HCT116 (cell line): ENCODE measurements at regions not wholly inside any gene's neighbourhood (a gene's known extent, or its start where the extent isn't known, plus 50 kb on each side); places are given as distances from the start of the nearest gene placed in this dataset.

Source experiments
- ATAC-seq: fragments of 200-7000 bp; cut with Tn5 transposase; 2 replicates; pipeline ENCODE4 v1.9.1; 2020; ENCODE audit warnings: mild to moderate bottlenecking, moderate library complexity
- BruUV-seq: library from RNA; stranded (reverse); fragments of 400-500 nt; replicated peaks from 2 replicates; lab custom pipeline; 2021; lab: Mats Ljungman, UMichigan
- CTCF ChIA-PET: fragments of 300-600 bp; sonication (Branson Sonifier 250); formaldehyde crosslinking; loops from one replicate; lab custom pipeline; 2021; ENCODE audit warnings: antibody characterized with exemption; lab: Charles Lee
- POLR2A ChIA-PET: fragments of 300-600, 350-600 bp; sonication (Branson Sonifier 250); formaldehyde crosslinking; loops from one replicate; lab custom pipeline; 2021; ENCODE audit warnings: antibody characterized with exemption; lab: Charles Lee
- RAD21 ChIA-PET, 2 experiments: fragments of 300-600 bp; sonication (Branson Sonifier 250); formaldehyde crosslinking; loops; one replicate each; lab custom pipeline; 2023; ENCODE audit warnings: low total read pairs in 2 of 2; ENCODE audit not compliant: uncharacterized antibody in 2 of 2, unreplicated experiment in 2 of 2, low non-redundant PET in 1 of 2; lab: Charles Lee
- DNase-seq: peaks from one replicate; pipeline ENCODE4 v3.0.0-alpha.2; 2010; ENCODE audit warnings: low read depth, low spot score
- H2AFZ ChIP-seq: fragments of 200-600 bp; shearing (Covaris generic), sonication (generic); 2 replicates; pipeline ENCODE4 v1.6.1; 2017; ENCODE audit warnings: low read depth, mixed run types, mixed read lengths, antibody characterized with exemption, low read length; ENCODE audit not compliant: poor library complexity, severe bottlenecking
- H3K27ac ChIP-seq: 2 replicates; pipeline ENCODE4 v1.5.1; 2012; ENCODE audit warnings: low read depth, low read length
- H3K27me3 ChIP-seq: fragments of 200-600 bp; sonication (generic); 2 replicates; pipeline ENCODE4 v1.6.1; 2016; ENCODE audit warnings: mixed run types, low read length, mixed read lengths; ENCODE audit not compliant: insufficient read depth
- H3K36me3 ChIP-seq, 2 experiments: fragments of 200-500 bp in 1 of 2; fragments of 200-600 bp in 1 of 2; sonication (Bioruptor generic) in 1 of 2; sonication (generic) in 1 of 2; 2 replicates each; pipeline versions ENCODE4 v1.5.1 to v1.6.1; 2014 to 2016; ENCODE audit warnings: low read length in 2 of 2, inconsistent platforms in 1 of 2, mixed read lengths in 1 of 2, mixed run types in 1 of 2; ENCODE audit not compliant: insufficient read depth in 2 of 2, control insufficient read depth in 1 of 2
- H3K4me1 ChIP-seq, 2 experiments: fragments of 200-600 bp in 1 of 2; sonication (generic) in 1 of 2; 2 replicates each; pipeline versions ENCODE4 v1.5.1 to v1.6.1; 2012 to 2017; ENCODE audit warnings: low read length in 2 of 2, inconsistent platforms in 1 of 2, mild to moderate bottlenecking in 1 of 2, mixed read lengths in 1 of 2, mixed run types in 1 of 2, moderate library complexity in 1 of 2; ENCODE audit not compliant: insufficient read depth in 2 of 2, control insufficient read depth in 1 of 2
- H3K4me2 ChIP-seq: fragments of 200-600 bp; sonication (generic); 2 replicates; pipeline ENCODE4 v1.6.1; 2017; ENCODE audit warnings: mixed run types, low read length, mixed read lengths
- H3K4me3 ChIP-seq, 2 experiments: fragments of 200-600 bp in 1 of 2; sonication (generic) in 1 of 2; replicated peaks in 1 of 2; 2 replicates each; pipeline ENCODE4 v1.5.1; 2011 to 2016; ENCODE audit warnings: low read length in 2 of 2, control low read depth in 1 of 2, low read depth in 1 of 2, mild to moderate bottlenecking in 1 of 2, mixed read lengths in 1 of 2, mixed run types in 1 of 2
- H3K79me2 ChIP-seq: fragments of 200-600 bp; sonication (generic); 2 replicates; pipeline ENCODE4 v1.6.1; 2017; ENCODE audit warnings: mild to moderate bottlenecking, mixed run types, low read length, moderate library complexity, mixed read lengths; ENCODE audit not compliant: insufficient read depth
- H3K9ac ChIP-seq: fragments of 200-600 bp; sonication (generic); 2 replicates; pipeline ENCODE4 v1.6.1; 2016; ENCODE audit warnings: low read length, mixed read lengths
- H3K9me2 ChIP-seq: fragments of 200-600 bp; sonication (generic), shearing (Covaris generic); 2 replicates; pipeline ENCODE4 v1.6.1; 2017; ENCODE audit warnings: mixed run types, mild to moderate bottlenecking, moderate library complexity; ENCODE audit not compliant: insufficient read depth
- H3K9me3 ChIP-seq, 2 experiments: fragments of 200-500 bp in 1 of 2; fragments of 200-600 bp in 1 of 2; sonication (Bioruptor generic) in 1 of 2; sonication (generic) in 1 of 2; 2 replicates each; pipeline ENCODE4 v1.6.1; 2014 to 2017; ENCODE audit warnings: low read length in 2 of 2, mixed read lengths in 2 of 2, inconsistent platforms in 1 of 2, low read depth in 1 of 2, mild to moderate bottlenecking in 1 of 2, mixed run types in 1 of 2, moderate library complexity in 1 of 2; ENCODE audit not compliant: control insufficient read depth in 1 of 2, insufficient read depth in 1 of 2
- H4K20me1 ChIP-seq: fragments of 200-600 bp; sonication (generic), shearing (Covaris generic); 2 replicates; pipeline ENCODE4 v1.6.1; 2017; ENCODE audit warnings: mixed run types, mild to moderate bottlenecking, moderate library complexity; ENCODE audit not compliant: insufficient read depth
- CBX3 ChIP-seq: IDR thresholded peaks from 2 replicates; pipeline ENCODE4 v1.6.1; 2012; ENCODE audit warnings: low read depth
- CEBPB ChIP-seq: IDR thresholded peaks from 2 replicates; pipeline ENCODE4 v1.6.1; 2012; ENCODE audit warnings: low read depth
- EGR1 ChIP-seq: IDR thresholded peaks from 2 replicates; pipeline ENCODE4 v1.6.1; 2012; ENCODE audit warnings: low read depth
- ELF1 ChIP-seq: IDR thresholded peaks from 2 replicates; pipeline ENCODE4 v1.6.1; 2012; ENCODE audit warnings: low read depth, borderline replicate concordance
- EZH2phosphoT487 ChIP-seq: fragments of 200-600 bp; IDR thresholded peaks from 2 replicates; pipeline ENCODE4 v1.6.1; 2018; ENCODE audit warnings: antibody characterized with exemption, borderline replicate concordance
- FOSL1 ChIP-seq: IDR thresholded peaks from 2 replicates; pipeline ENCODE4 v1.6.1; 2012; ENCODE audit warnings: low read depth
- JUND ChIP-seq: IDR thresholded peaks from 2 replicates; pipeline ENCODE4 v1.6.1; 2012
- POLR2A ChIP-seq: IDR thresholded peaks from 2 replicates; pipeline ENCODE4 v1.7.0; 2011; ENCODE audit warnings: borderline replicate concordance; ENCODE audit not compliant: insufficient read depth, insufficient read length; ENCODE audit errors: extremely low read depth
- SIN3A ChIP-seq: IDR thresholded peaks from 2 replicates; pipeline ENCODE4 v1.6.1; 2012; ENCODE audit warnings: low read depth
- SRF ChIP-seq: IDR thresholded peaks from 2 replicates; pipeline ENCODE4 v1.6.1; 2012; ENCODE audit warnings: low read depth
- YY1 ChIP-seq: IDR thresholded peaks from 2 replicates; pipeline ENCODE4 v1.6.1; 2011; ENCODE audit warnings: low read length, low read depth, moderate library complexity, mild to moderate bottlenecking; ENCODE audit not compliant: insufficient replicate concordance; ENCODE audit errors: extremely low read depth
- intact Hi-C: fragments of 100-400 bp; cut with micrococcal nuclease; formaldehyde crosslinking; loops from 2 replicates; pipeline ENCODE4 v1.10.0; 2022
- TF ChIP-seq, protein P1 (sequence below): IDR thresholded peaks from 2 replicates; pipeline ENCODE4 v1.6.1; 2012; ENCODE audit warnings: low read depth
- TF ChIP-seq, protein P2 (sequence below), 3 experiments: fragments of 200-600 bp in 1 of 3; sonication (generic) in 1 of 3; IDR thresholded peaks in 2 of 3; conservative IDR thresholded peaks in 1 of 3; 2 replicates each; pipeline ENCODE4 v1.5.1; 2012 to 2017; ENCODE audit warnings: low read depth in 2 of 3, low read length in 2 of 3, antibody characterized with exemption in 1 of 3, borderline replicate concordance in 1 of 3, control low read depth in 1 of 3, mild to moderate bottlenecking in 1 of 3, mixed read lengths in 1 of 3, mixed run types in 1 of 3, moderate library complexity in 1 of 3; ENCODE audit not compliant: insufficient read depth in 1 of 3
- TF ChIP-seq, protein P3 (sequence below): IDR thresholded peaks from 2 replicates; pipeline ENCODE4 v1.6.1; 2012

DNA sequence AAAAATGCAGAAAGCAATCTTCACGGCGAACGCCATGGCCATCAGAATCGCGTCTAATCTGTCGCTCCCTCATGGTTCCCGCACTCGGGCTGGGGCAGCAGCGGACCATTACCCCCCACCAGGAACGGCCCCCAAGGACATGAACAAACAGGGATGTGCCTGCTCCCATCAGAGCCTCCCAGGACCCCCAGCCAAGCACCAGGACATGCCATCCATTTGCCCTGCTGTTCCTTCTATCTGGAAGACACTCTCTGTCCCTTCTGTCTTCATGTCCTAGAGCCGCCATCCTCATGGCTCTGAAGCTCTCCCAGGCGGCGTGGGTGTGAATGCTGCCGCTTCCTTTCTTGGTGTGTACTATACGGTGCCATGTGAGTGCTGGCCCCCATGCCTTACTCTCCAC, 371.8 kb downstream of the BCL11B start:
- no peak for ATAC-seq

More for the DNA sequence above, 371.8 kb downstream of the BCL11B start:
- H2AFZ ChIP-seq, result no peak overlapping the region
- H3K27me3 ChIP-seq, result peaks cover 48% of the 10 kb centered on the region
- ChIA-PET CTCF (no interaction called here), POLR2A (no interaction called here), RAD21 (no interaction called here)
- H3K9me2 ChIP-seq, result no peaks in the 10 kb centered on the region
- TF ChIP-seq YY1 (no peak), SIN3A (no peak), FOSL1 (no peak), CEBPB (no peak), EGR1 (no peak), POLR2A (no peak), SRF (no peak), CBX3 (no peak), ELF1 (no peak), JUND (no peak), EZH2phosphoT487 (no peak)
- TF ChIP-seq, protein P1, sequence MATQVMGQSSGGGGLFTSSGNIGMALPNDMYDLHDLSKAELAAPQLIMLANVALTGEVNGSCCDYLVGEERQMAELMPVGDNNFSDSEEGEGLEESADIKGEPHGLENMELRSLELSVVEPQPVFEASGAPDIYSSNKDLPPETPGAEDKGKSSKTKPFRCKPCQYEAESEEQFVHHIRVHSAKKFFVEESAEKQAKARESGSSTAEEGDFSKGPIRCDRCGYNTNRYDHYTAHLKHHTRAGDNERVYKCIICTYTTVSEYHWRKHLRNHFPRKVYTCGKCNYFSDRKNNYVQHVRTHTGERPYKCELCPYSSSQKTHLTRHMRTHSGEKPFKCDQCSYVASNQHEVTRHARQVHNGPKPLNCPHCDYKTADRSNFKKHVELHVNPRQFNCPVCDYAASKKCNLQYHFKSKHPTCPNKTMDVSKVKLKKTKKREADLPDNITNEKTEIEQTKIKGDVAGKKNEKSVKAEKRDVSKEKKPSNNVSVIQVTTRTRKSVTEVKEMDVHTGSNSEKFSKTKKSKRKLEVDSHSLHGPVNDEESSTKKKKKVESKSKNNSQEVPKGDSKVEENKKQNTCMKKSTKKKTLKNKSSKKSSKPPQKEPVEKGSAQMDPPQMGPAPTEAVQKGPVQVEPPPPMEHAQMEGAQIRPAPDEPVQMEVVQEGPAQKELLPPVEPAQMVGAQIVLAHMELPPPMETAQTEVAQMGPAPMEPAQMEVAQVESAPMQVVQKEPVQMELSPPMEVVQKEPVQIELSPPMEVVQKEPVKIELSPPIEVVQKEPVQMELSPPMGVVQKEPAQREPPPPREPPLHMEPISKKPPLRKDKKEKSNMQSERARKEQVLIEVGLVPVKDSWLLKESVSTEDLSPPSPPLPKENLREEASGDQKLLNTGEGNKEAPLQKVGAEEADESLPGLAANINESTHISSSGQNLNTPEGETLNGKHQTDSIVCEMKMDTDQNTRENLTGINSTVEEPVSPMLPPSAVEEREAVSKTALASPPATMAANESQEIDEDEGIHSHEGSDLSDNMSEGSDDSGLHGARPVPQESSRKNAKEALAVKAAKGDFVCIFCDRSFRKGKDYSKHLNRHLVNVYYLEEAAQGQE, result no peak
- TF ChIP-seq, protein P2, sequence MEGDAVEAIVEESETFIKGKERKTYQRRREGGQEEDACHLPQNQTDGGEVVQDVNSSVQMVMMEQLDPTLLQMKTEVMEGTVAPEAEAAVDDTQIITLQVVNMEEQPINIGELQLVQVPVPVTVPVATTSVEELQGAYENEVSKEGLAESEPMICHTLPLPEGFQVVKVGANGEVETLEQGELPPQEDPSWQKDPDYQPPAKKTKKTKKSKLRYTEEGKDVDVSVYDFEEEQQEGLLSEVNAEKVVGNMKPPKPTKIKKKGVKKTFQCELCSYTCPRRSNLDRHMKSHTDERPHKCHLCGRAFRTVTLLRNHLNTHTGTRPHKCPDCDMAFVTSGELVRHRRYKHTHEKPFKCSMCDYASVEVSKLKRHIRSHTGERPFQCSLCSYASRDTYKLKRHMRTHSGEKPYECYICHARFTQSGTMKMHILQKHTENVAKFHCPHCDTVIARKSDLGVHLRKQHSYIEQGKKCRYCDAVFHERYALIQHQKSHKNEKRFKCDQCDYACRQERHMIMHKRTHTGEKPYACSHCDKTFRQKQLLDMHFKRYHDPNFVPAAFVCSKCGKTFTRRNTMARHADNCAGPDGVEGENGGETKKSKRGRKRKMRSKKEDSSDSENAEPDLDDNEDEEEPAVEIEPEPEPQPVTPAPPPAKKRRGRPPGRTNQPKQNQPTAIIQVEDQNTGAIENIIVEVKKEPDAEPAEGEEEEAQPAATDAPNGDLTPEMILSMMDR (IDR thresholded peaks at IDR 0.05 in 2 of 3, conservative IDR thresholded peaks at IDR 0.05 in 1 of 3; ENCODE audit: borderline replicate concordance in 1 of 3, insufficient read depth in 1 of 3, low read depth in 2 of 3, low read length in 2 of 3), result no peak
- TF ChIP-seq, protein P3, sequence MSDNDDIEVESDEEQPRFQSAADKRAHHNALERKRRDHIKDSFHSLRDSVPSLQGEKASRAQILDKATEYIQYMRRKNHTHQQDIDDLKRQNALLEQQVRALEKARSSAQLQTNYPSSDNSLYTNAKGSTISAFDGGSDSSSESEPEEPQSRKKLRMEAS, result no peak
- H3K36me3 ChIP-seq, result no peaks in the 10 kb centered on the region
- no peaks in the 10 kb centered on the region for H3K9me3 ChIP-seq
- H3K4me2 ChIP-seq, result no peak overlapping the region
- H3K79me2 ChIP-seq, result no peaks in the 10 kb centered on the region
- H4K20me1 ChIP-seq, result no peaks in the 10 kb centered on the region
- intact Hi-C loops, result no loop called here
- no peak overlapping the region for H3K4me3 ChIP-seq
- H3K9ac ChIP-seq, result no peak overlapping the region
- no peaks in the 10 kb centered on the region; a peak in 1 of 4 replicates for H3K4me1 ChIP-seq
- DNase-seq, result no peak
- BruUV-seq, result no TSS peak
- no peak overlapping the region for H3K27ac ChIP-seq
